ENCODE measurements at regions not wholly inside any gene's neighbourhood (a gene's known extent, or its start where the extent isn't known, plus 50 kb on each side); places are given as distances from the start of the nearest gene placed in this dataset.

DNA sequence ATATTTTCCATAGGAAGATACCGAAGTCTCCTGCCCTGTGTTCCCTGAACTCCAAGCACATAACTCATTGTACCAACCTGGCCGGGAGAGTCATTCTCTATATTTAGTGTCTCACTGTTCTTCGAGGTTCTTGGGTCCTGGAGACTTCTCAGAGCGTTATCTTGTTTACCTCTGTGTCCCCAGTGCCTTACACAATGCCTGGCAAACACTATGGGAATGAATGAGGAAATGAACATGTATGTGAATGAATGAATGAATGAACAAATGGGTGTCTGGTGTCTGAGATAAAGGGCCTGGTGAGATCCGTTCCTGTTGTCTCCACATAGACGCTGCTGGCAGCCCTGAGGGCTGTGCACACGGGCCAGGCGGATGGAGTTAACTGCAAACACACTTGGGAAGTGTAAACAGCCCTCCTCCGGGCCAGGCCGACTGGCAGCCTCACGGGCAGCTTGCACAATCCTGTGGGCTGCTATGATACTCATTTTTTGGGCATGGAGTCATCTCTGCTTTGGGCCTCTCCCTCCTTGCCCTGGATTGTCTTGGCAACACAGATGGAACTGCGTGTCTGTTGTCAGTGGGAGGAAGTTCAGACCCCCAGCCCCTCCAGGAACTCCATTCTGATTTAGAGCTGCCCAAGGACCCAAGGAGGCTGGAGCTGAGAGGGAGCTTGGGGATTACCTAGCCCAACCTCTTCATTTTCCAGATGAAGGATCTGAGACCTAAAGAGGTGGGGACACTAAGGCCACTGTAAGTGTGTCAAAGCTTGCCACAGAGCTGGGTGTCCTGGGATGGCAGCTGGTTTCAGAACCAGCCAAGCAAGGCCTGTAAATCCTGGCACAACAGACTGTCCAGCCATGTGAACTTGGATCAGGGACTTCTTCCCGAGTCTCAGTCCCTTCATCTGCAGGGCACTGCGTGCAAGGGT, 124.4 kb downstream of the INHBB start (continued):
- TF ChIP-seq ZNF800 (CRISPR knock-in tag; IDR thresholded peaks at IDR 0.05) (0 out of 2 replicates have a peak, but pooled peaks have one; percentile 24), MAFF (IDR thresholded peaks at IDR 0.05; ENCODE audit: low read depth, low read length) (no peak), FOXA3 (CRISPR knock-in tag; IDR thresholded peaks at IDR 0.05) (peak; percentile 99), NFRKB (IDR thresholded peaks at IDR 0.05) (no peak), ZKSCAN8 (CRISPR knock-in tag; IDR thresholded peaks at IDR 0.05; ENCODE audit: borderline replicate concordance) (peak; percentile 66; the same call in 1 of the 2 replicates), ZNF33B (CRISPR knock-in tag; IDR thresholded peaks at IDR 0.05) (peak; percentile 72; the same call in 1 of the 2 replicates), ERF (CRISPR knock-in tag; IDR thresholded peaks at IDR 0.05) (peak; percentile 84), ZFP36L2 (CRISPR knock-in tag; IDR thresholded peaks at IDR 0.05) (no peak), HIC2 (CRISPR knock-in tag; IDR thresholded peaks at IDR 0.05; ENCODE audit: low read depth) (peak; percentile 98), HES4 (CRISPR knock-in tag; IDR thresholded peaks at IDR 0.05; ENCODE audit: borderline replicate concordance) (no peak), ZNF441 (CRISPR knock-in tag; IDR thresholded peaks at IDR 0.05; ENCODE audit: borderline replicate concordance) (peak; percentile 97), ATF7 (IDR thresholded peaks at IDR 0.05) (no peak), ATF7 (CRISPR knock-in tag; IDR thresholded peaks at IDR 0.05) (peak; percentile 92), ZNF124 (CRISPR knock-in tag; IDR thresholded peaks at IDR 0.05) (no peak; the same call in 1 of the 2 replicates), GFI1 (CRISPR knock-in tag; IDR thresholded peaks at IDR 0.05; ENCODE audit: borderline replicate concordance) (peak; percentile 67; the same call in 1 of the 2 replicates), ZSCAN12 (CRISPR knock-in tag; IDR thresholded peaks at IDR 0.05) (no peak), REPIN1 (CRISPR knock-in tag; IDR thresholded peaks at IDR 0.05; ENCODE audit: borderline replicate concordance, low read depth) (peak; percentile 70; the same call in 1 of the 2 replicates), ISX (CRISPR knock-in tag; conservative IDR thresholded peaks at IDR 0.05) (no peak), PHF5A (CRISPR knock-in tag; IDR thresholded peaks at IDR 0.05; ENCODE audit: low read depth, unreplicated experiment) (peak; percentile 17), ZNF674 (CRISPR knock-in tag; IDR thresholded peaks at IDR 0.05; ENCODE audit: low read depth) (no peak), TEAD2 (CRISPR knock-in tag; IDR thresholded peaks at IDR 0.05) (no peak), KDM5B (CRISPR knock-in tag; IDR thresholded peaks at IDR 0.05; ENCODE audit: borderline replicate concordance) (peak; percentile 73; the same call in 1 of the 2 replicates), DNMT3B (CRISPR knock-in tag; conservative IDR thresholded peaks at IDR 0.05) (peak; percentile 53; the same call in 1 of the 2 replicates)
- TF ChIP-seq, protein P1, sequence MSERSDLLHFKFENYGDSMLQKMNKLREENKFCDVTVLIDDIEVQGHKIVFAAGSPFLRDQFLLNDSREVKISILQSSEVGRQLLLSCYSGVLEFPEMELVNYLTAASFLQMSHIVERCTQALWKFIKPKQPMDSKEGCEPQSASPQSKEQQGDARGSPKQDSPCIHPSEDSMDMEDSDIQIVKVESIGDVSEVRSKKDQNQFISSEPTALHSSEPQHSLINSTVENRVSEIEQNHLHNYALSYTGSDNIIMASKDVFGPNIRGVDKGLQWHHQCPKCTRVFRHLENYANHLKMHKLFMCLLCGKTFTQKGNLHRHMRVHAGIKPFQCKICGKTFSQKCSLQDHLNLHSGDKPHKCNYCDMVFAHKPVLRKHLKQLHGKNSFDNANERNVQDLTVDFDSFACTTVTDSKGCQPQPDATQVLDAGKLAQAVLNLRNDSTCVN (CRISPR knock-in tag; IDR thresholded peaks at IDR 0.05; ENCODE audit: borderline replicate concordance) = peak; percentile 74; the same call in 1 of the 2 replicates
- TF ChIP-seq, protein P2, sequence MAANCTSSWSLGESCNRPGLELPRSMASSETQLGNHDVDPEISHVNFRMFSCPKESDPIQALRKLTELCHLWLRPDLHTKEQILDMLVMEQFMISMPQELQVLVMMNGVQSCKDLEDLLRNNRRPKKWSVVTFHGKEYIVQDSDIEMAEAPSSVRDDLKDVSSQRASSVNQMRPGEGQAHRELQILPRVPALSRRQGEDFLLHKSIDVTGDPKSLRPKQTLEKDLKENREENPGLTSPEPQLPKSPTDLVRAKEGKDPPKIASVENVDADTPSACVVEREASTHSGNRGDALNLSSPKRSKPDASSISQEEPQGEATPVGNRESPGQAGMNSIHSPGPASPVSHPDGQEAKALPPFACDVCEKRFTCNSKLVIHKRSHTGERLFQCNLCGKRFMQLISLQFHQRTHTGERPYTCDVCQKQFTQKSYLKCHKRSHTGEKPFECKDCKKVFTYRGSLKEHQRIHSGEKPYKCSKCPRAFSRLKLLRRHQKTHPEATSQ (CRISPR knock-in tag; IDR thresholded peaks at IDR 0.05; ENCODE audit: borderline replicate concordance) = no peak
